Astrocyte (in vitro differentiated cells and primary cell): ENCODE measurements at regions not wholly inside any gene's neighbourhood (a gene's known extent, or its start where the extent isn't known, plus 50 kb on each side); places are given as distances from the start of the nearest gene placed in this dataset.

Source experiments
- CTCF ChIP-seq: IDR thresholded peaks from 2 replicates; pipeline ENCODE4 v1.5.1; 2011; ENCODE audit warnings: low read depth, mild to moderate bottlenecking, inconsistent platforms, low read length, moderate library complexity; ENCODE audit not compliant: insufficient read depth
- EZH2 ChIP-seq: IDR thresholded peaks from 2 replicates; pipeline ENCODE4 v1.6.1; 2012; ENCODE audit warnings: mild to moderate bottlenecking, low read length, inconsistent platforms; ENCODE audit not compliant: insufficient read depth

- TF ChIP-seq CTCF (no peak), EZH2 (no peak)
These were observed 238.3 kb upstream of the RAB6C start for GRCh38 chr2:129741165-129741564.
